ENCODE measurements at regions not wholly inside any gene's neighbourhood (a gene's known extent, or its start where the extent isn't known, plus 50 kb on each side); places are given as distances from the start of the nearest gene placed in this dataset.
A peak's percentile ranks its signal among the peaks of the same experiment; 100 is the strongest.

GRCh38 chr13:64749301-64749700, 2480.8 kb downstream of the PCDH9 start:
- H3K9me3 ChIP-seq (ENCODE audit: control insufficient read depth, low read depth, low read length), result no peaks in the 10 kb centered on the region
- H3K36me3 Mint-ChIP-seq (ENCODE audit: insufficient read depth in 1 of 3, low read depth in 3 of 3), result no peaks in the 10 kb centered on the region; a peak in 1 of 7 replicates
- no peak overlapping the region for H4K91ac ChIP-seq (ENCODE audit: insufficient read length, low read depth, low read length)
- no CpG with 5 or more reads among the region's 4 CpGs for WGBS (ENCODE audit: extremely low coverage, insufficient read length, low lambda C conversion rate)
- no peak overlapping the region for H3T11ph ChIP-seq (ENCODE audit: low read length)
- H2BK20ac ChIP-seq (ENCODE audit: low read depth, low read length, poor library complexity, severe bottlenecking), result no peak overlapping the region
- no peak overlapping the region for H3K23ac ChIP-seq (ENCODE audit: insufficient read length, low read depth, low read length)
- H3K4me2 ChIP-seq (ENCODE audit: insufficient read depth, insufficient read length, low read length), result no peak overlapping the region
- H3K27me3 ChIP-seq (ENCODE audit: insufficient read depth, low read length), result no peaks in the 10 kb centered on the region
- H3K79me1 ChIP-seq (ENCODE audit: insufficient read depth, low read depth, low read length, poor library complexity, severe bottlenecking), result no peaks in the 10 kb centered on the region
- H2BK15ac ChIP-seq (ENCODE audit: low read depth, low read length), result no peak overlapping the region
- no peak overlapping the region for H3K4ac ChIP-seq (ENCODE audit: low read depth, low read length)
- 0 out of 7 replicates have a peak overlapping the region, but pooled peaks of 1 of the 3 experiments have one; percentile 12 for H3K27ac Mint-ChIP-seq
- H3K4me3 Mint-ChIP-seq, result no peak overlapping the region
- H2AK5ac ChIP-seq (ENCODE audit: insufficient read length, low read length), result no peak overlapping the region
- H2AFZ ChIP-seq (ENCODE audit: low read length), result no peak overlapping the region
- H3K23me2 ChIP-seq (ENCODE audit: insufficient read length, low read depth, low read length, poor library complexity, severe bottlenecking), result no peaks in the 10 kb centered on the region
- H3K9me3 Mint-ChIP-seq, result no peaks in the 10 kb centered on the region
- H4K8ac ChIP-seq (replicated peaks; ENCODE audit: insufficient read length, low read depth, low read length), result no peak overlapping the region
- H3K27ac ChIP-seq (ENCODE audit: insufficient read length, low read depth, low read length), result no peak overlapping the region
- H3K27me3 Mint-ChIP-seq (ENCODE audit: low read depth), result no peaks in the 10 kb centered on the region
- no peak overlapping the region for H3K18ac ChIP-seq (ENCODE audit: insufficient read length, low read depth, low read length)
- no peak overlapping the region for H4K5ac ChIP-seq (ENCODE audit: insufficient read length, low read depth, low read length)
- 0 out of 2 replicates have a peak, but pooled peaks cover 3% of the 10 kb centered on the region for H3K4me1 ChIP-seq (ENCODE audit: insufficient read depth, low read length)
- no peak overlapping the region for H3K56ac ChIP-seq (ENCODE audit: insufficient read length, low read depth, low read length)
- no peak overlapping the region for H3K9ac ChIP-seq (ENCODE audit: extremely low read depth, insufficient read length, low read length)
- peaks cover 24 to 32% of the 10 kb centered on the region in 2 experiments for H3K4me1 Mint-ChIP-seq
- no peak overlapping the region for H2BK120ac ChIP-seq (ENCODE audit: low read depth, low read length, poor library complexity, severe bottlenecking)
- H3K79me2 ChIP-seq (ENCODE audit: insufficient read depth, low read length), result no peaks in the 10 kb centered on the region
- no peak overlapping the region for H2BK5ac ChIP-seq (ENCODE audit: insufficient read length, low read length)
- DNase-seq, result no peak
- H2BK12ac ChIP-seq (ENCODE audit: insufficient read length, low read depth, low read length), result no peak overlapping the region
- H4K20me1 ChIP-seq (ENCODE audit: control insufficient read depth, insufficient read depth, insufficient read length), result no peaks in the 10 kb centered on the region
- H3K14ac ChIP-seq (ENCODE audit: insufficient read depth, low read length), result no peak overlapping the region
- no peak for TF ChIP-seq CTCF (conservative IDR thresholded peaks at IDR 0.05)
